ENCODE measurements at regions not wholly inside any gene's neighbourhood (a gene's known extent, or its start where the extent isn't known, plus 50 kb on each side); places are given as distances from the start of the nearest gene placed in this dataset.

DNA sequence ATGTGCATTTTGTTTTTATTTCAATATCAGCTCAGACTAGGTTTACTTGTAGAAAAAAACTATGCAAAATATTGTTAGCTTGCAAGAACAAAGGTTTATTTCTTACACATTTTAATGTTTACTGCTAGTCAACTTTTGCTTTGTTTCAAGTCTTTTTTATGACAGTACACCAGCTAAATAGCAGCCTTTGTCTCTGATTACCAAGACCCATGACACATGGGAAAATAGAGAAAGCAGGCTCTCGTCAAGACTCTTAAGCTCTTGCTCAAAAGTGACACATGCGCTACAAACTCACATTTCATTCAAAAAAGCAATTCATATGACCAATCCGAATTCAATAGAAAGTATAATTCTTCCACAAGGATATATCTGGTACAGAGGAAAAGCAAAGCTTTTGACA, 642.3 kb upstream of the SLITRK1 start:
- Histone ChIP-seq H3F3A (ENCODE audit: insufficient read depth, low read length) (no peaks in the 10 kb centered on the region), H2AFZ (ENCODE audit: low read length) (no peak overlapping the region), H3K79me2 (ENCODE audit: insufficient read depth, low read length) (no peaks in the 10 kb centered on the region), H3K9me3 (ENCODE audit: low read length) (no peaks in the 10 kb centered on the region), H3K4me1 (ENCODE audit: insufficient read depth, low read length, severe bottlenecking) (no peaks in the 10 kb centered on the region), H3K36me3 (ENCODE audit: insufficient read depth, low read length) (no peaks in the 10 kb centered on the region), H3K9ac (ENCODE audit: low read length) (no peak overlapping the region), H3K27me3 (ENCODE audit: insufficient read depth, low read length) (no peaks in the 10 kb centered on the region), H3K9me2 (ENCODE audit: low read depth, low read length) (no peaks in the 10 kb centered on the region), H4K20me1 (ENCODE audit: insufficient read depth, low read length) (no peaks in the 10 kb centered on the region), H3K4me3 (ENCODE audit: low read depth, low read length, poor library complexity, severe bottlenecking) (no peak overlapping the region), H3K4me2 (ENCODE audit: low read length) (no peak overlapping the region), H3K27ac (ENCODE audit: low read depth, low read length, poor library complexity, severe bottlenecking) (no peak overlapping the region)
- no peak for TF ChIP-seq EZH2 (IDR thresholded peaks at IDR 0.05; ENCODE audit: borderline replicate concordance, low read length)
- TF ChIP-seq, protein P1, sequence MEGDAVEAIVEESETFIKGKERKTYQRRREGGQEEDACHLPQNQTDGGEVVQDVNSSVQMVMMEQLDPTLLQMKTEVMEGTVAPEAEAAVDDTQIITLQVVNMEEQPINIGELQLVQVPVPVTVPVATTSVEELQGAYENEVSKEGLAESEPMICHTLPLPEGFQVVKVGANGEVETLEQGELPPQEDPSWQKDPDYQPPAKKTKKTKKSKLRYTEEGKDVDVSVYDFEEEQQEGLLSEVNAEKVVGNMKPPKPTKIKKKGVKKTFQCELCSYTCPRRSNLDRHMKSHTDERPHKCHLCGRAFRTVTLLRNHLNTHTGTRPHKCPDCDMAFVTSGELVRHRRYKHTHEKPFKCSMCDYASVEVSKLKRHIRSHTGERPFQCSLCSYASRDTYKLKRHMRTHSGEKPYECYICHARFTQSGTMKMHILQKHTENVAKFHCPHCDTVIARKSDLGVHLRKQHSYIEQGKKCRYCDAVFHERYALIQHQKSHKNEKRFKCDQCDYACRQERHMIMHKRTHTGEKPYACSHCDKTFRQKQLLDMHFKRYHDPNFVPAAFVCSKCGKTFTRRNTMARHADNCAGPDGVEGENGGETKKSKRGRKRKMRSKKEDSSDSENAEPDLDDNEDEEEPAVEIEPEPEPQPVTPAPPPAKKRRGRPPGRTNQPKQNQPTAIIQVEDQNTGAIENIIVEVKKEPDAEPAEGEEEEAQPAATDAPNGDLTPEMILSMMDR (IDR thresholded peaks at IDR 0.05; ENCODE audit: low read length): no peak

DNA sequence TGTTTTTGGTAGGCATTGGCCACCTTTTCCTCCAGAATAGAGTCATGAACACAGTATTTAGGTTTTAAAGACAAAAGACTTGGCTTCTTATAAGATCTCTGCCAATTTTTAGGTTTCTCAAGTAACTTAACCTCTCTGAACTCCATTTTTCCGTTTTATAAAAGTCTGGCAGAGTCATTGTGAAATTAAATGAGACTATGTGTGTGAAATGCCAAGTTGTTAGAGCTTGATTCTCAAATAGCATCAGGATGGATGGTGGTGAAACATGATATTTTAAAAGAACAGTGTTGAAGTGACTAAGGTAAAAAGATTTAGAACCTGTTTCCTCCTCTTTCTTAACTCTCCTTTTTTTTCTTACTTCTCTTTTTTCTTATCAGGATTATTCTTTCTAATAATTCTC, 617.7 kb upstream of the SLITRK1 start:
- Histone ChIP-seq H3K36me3 (ENCODE audit: insufficient read depth, low read length) (no peaks in the 10 kb centered on the region), H3K9ac (ENCODE audit: low read length) (no peak overlapping the region), H3K9me2 (ENCODE audit: low read depth, low read length) (no peaks in the 10 kb centered on the region), H3K79me2 (ENCODE audit: insufficient read depth, low read length) (no peaks in the 10 kb centered on the region), H4K20me1 (ENCODE audit: insufficient read depth, low read length) (no peaks in the 10 kb centered on the region), H2AFZ (ENCODE audit: low read length) (no peak overlapping the region), H3K27ac (ENCODE audit: low read depth, low read length, poor library complexity, severe bottlenecking) (no peak overlapping the region), H3K4me1 (ENCODE audit: insufficient read depth, low read length, severe bottlenecking) (no peaks in the 10 kb centered on the region), H3F3A (ENCODE audit: insufficient read depth, low read length) (no peaks in the 10 kb centered on the region), H3K9me3 (ENCODE audit: low read length) (no peaks in the 10 kb centered on the region), H3K4me3 (ENCODE audit: low read depth, low read length, poor library complexity, severe bottlenecking) (no peak overlapping the region), H3K4me2 (ENCODE audit: low read length) (no peak overlapping the region), H3K27me3 (ENCODE audit: insufficient read depth, low read length) (no peaks in the 10 kb centered on the region)
- TF ChIP-seq EZH2 (IDR thresholded peaks at IDR 0.05; ENCODE audit: borderline replicate concordance, low read length): no peak
- TF ChIP-seq, protein P1 (IDR thresholded peaks at IDR 0.05; ENCODE audit: low read length): no peak

GRCh38 chr13:84497613-84498012, 615.3 kb upstream of the SLITRK1 start:
- Histone ChIP-seq H3K27me3 (ENCODE audit: insufficient read depth, low read length) (no peaks in the 10 kb centered on the region), H3K4me3 (ENCODE audit: low read depth, low read length, poor library complexity, severe bottlenecking) (no peak overlapping the region), H3K27ac (ENCODE audit: low read depth, low read length, poor library complexity, severe bottlenecking) (no peak overlapping the region), H4K20me1 (ENCODE audit: insufficient read depth, low read length) (no peaks in the 10 kb centered on the region), H3K9me3 (ENCODE audit: low read length) (no peaks in the 10 kb centered on the region), H3K4me1 (ENCODE audit: insufficient read depth, low read length, severe bottlenecking) (no peaks in the 10 kb centered on the region), H2AFZ (ENCODE audit: low read length) (no peak overlapping the region), H3K9me2 (ENCODE audit: low read depth, low read length) (no peaks in the 10 kb centered on the region; the same call in 1 of the 2 replicates), H3F3A (ENCODE audit: insufficient read depth, low read length) (no peaks in the 10 kb centered on the region), H3K79me2 (ENCODE audit: insufficient read depth, low read length) (no peaks in the 10 kb centered on the region), H3K9ac (ENCODE audit: low read length) (no peak overlapping the region), H3K36me3 (ENCODE audit: insufficient read depth, low read length) (no peaks in the 10 kb centered on the region), H3K4me2 (ENCODE audit: low read length) (no peak overlapping the region)
- TF ChIP-seq EZH2 (IDR thresholded peaks at IDR 0.05; ENCODE audit: borderline replicate concordance, low read length): no peak
- TF ChIP-seq, protein P1 (IDR thresholded peaks at IDR 0.05; ENCODE audit: low read length): no peak
